HG03066 (cell line): ENCODE measurements at regions not wholly inside any gene's neighbourhood (a gene's known extent, or its start where the extent isn't known, plus 50 kb on each side); places are given as distances from the start of the nearest gene placed in this dataset.

Experiments used
- ATAC-seq: cut with Tn5 transposase; IDR thresholded peaks from one replicate; pipeline ENCODE4 v1.9.1; 2021; ENCODE audit warnings: low read depth; ENCODE audit not compliant: unreplicated experiment

GRCh38 chr18:71939483-71939882, 604.7 kb downstream of the CBLN2 start:
- ATAC-seq, result no peak

- ATAC-seq, result no peak
Measured at GRCh38 chr18:71936744-71937143, 607.4 kb downstream of the CBLN2 start.

GRCh38 chr18:71919211-71919610, 624.9 kb downstream of the CBLN2 start:
- ATAC-seq, result no peak

GRCh38 chr18:71913641-71914040, 630.5 kb downstream of the CBLN2 start:
- ATAC-seq, result no peak

GRCh38 chr18:71902482-71902881, 641.7 kb downstream of the CBLN2 start:
- no peak for ATAC-seq

- no peak for ATAC-seq
Measured at GRCh38 chr18:71899707-71900472, 644.3 kb downstream of the CBLN2 start.

GRCh38 chr18:71899183-71899582, 645.0 kb downstream of the CBLN2 start:
- ATAC-seq, result no peak

- ATAC-seq, result no peak
Measured at GRCh38 chr18:71887509-71887908, 656.6 kb downstream of the CBLN2 start.

- no peak for ATAC-seq
Measured at GRCh38 chr18:71878226-71878625, 665.9 kb downstream of the CBLN2 start.

- ATAC-seq, result no peak
Measured at GRCh38 chr18:71873695-71874094, 670.4 kb downstream of the CBLN2 start.

- ATAC-seq, result no peak
Measured at GRCh38 chr18:71865888-71866287, 678.3 kb downstream of the CBLN2 start.

GRCh38 chr18:71850602-71851001, 693.5 kb downstream of the CBLN2 start:
- no peak for ATAC-seq

GRCh38 chr18:71849407-71849806, 694.7 kb downstream of the CBLN2 start:
- ATAC-seq, result no peak

- no peak for ATAC-seq
Measured at GRCh38 chr18:71846716-71847115, 697.4 kb downstream of the CBLN2 start.

GRCh38 chr18:71844814-71845213, 699.3 kb downstream of the CBLN2 start:
- ATAC-seq, result no peak

GRCh38 chr18:71842666-71843065, 701.5 kb downstream of the CBLN2 start:
- no peak for ATAC-seq

- ATAC-seq, result no peak
Measured at GRCh38 chr18:71837547-71837946, 706.6 kb downstream of the CBLN2 start.

GRCh38 chr18:71832946-71833617, 711.1 kb downstream of the CBLN2 start:
- ATAC-seq, result no peak

GRCh38 chr18:71831039-71831438, 713.1 kb downstream of the CBLN2 start:
- ATAC-seq, result no peak

GRCh38 chr18:71827301-71827700, 716.8 kb downstream of the CBLN2 start:
- no peak for ATAC-seq

GRCh38 chr18:71815305-71815704, 728.8 kb downstream of the CBLN2 start:
- ATAC-seq, result no peak

- no peak for ATAC-seq
Measured at GRCh38 chr18:71809711-71810110, 734.4 kb downstream of the CBLN2 start.
